Colon (tissue), 2 donors: ENCODE measurements at regions not wholly inside any gene's neighbourhood (a gene's known extent, or its start where the extent isn't known, plus 50 kb on each side); places are given as distances from the start of the nearest gene placed in this dataset.

Source experiments
- FAIRE-seq: peaks from 2 replicates; lab custom pipeline; 2012; peaks lifted over from hg19 to GRCh38; lab: Jason Lieb, UNC
- donor health status: control.
- donor health status: control.

DNA sequence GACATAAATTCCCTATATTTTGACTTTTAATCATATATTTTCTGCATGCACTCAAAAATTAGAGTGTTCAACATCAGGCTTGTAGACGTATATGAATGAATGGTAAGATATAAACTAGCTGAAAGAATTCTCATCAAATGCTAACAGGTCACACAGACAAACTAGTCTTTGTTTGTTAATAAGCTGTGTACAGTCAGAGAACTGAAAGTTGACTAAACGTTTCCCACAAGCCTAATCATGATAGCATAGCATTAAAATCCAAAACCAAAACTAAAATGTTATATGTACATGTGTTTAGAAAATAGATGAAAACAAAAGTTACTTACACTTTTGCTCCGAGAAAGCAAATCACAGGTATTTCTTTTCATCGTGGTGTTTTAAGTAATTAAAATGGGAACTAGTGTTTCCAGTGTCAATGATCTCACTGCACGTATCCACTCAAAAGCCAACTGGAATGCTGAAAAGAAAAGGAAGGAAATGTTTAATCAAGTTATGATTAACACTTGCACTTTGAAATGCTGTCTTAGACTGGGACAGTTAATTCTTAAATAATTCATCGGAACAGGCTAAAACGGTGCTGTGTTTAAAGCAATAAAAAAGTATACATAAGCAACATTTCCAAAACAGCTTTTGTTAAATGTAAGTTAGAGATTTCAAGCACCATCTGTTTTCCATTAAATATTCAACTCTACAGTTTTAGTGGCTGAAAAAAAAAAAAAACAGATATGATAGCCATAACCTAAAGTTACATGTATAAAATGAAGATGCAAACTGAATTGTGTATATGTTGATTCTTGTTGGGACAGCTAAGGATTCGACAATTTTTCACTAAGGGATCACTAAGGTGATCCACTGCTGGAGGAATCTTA, 291.9 kb upstream of the PDE4D start:
- FAIRE-seq = no peak

DNA sequence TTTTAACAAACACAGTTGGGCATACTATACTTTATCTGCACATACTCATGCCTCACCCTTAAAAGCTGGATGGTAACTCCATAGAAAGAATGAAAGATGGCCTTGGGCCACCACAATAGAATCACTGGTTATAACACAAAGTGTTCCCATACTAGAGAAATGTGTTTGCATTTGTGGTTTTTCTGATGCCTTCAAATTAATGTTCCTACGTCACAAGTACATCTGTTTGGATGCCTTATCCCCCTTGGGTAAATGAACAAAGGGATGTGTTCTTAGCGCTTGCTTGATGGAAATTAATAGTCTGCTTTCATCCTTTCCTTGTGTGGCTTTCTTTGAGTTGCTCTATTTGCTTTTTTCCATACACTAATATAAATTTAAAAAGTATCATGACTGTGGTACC, 291.1 kb upstream of the PDE4D start:
- no peak for FAIRE-seq

DNA sequence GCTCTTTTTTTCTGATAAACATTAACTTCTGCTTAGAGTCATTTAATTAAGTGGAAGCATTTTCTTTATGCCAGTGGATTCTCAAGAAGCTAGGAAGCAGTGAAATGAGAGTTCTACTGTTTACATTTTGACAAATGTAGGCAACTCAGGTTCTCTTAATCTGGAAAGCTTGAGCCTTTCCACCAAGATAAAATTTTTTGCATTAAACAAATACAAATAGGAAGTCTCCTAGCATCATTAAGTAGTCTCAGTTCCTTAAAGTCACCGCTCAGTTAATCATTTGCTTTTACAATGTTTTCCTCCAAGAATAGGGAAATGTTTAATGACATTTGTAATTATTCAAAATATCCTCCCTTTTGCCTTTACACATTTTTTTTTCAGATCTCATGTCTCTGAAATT, 290.4 kb upstream of the PDE4D start:
- no peak for FAIRE-seq

DNA sequence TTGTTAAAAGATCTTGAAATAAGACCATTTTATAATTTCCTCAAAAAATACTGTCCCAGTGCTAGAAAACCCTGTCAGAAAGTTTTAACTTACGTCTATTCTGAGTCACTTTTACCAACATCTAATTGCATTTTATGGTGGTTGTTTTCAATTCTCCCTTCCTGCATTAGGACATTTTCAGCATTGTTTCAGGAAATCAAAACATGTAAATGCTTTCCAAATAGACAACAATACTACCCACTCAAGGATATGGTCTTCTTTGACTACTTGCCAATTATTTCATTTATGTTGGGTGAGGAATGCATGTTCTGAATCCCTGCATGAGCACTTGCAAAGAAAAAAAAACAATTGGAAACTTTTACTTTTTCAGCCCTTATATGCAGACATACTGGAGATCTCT, 284.6 kb upstream of the PDE4D start:
- no peak for FAIRE-seq

DNA sequence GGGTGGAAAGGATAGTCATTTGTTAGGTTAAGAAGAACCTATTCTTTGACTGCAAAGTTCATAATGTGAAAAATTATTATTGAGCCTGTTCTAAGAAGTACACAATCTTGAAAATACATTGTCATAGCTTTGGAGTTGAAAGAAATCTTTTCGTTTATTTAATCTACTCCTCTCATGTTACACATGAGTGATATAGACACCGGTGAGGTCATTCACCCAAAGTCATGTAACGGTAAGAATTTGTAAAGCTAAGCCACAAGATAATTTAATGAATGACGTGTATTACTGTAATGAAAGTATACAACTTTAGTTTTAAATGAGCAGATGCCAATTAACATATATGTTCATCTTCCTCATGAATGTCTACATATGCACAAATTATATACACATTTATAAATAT, 284.1 kb upstream of the PDE4D start:
- no peak for FAIRE-seq

DNA sequence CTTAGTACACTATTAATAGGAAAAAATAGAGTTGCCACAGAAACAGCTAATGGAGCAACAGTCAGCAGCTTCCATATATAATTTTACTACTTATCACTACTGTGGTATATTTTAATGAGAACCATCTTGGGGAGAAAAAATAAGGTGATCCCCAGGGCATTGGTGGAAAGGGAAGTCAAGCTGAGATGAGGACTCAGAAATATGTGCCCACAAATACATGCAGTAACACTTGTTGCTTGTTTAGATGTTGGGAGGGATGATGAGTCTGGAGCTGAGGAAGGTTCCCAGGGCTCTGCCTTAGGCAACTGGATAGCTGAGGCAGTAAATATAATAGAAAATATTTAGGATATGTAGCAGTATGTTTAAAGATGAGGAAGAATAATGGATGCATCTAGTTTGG, 280.1 kb upstream of the PDE4D start:
- FAIRE-seq = no peak

DNA sequence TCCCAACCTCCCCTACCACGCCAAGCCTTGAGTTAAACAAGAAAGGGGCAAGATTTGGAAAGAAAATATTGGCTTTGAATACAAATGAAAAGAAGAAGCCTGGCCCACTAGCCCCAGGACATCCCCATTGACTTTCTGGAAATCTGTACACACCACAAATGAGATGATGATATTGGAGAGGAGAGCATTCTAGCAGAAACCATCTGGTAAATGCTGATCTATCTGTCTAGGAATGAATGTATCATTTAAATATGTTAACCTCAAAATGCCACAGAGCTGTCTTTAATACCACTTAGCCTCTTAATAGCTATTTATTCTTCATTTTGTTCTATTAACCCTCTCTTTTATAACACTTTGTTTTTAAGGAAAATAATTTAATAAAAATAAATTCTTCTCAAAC, 270.2 kb upstream of the PDE4D start:
- no peak for FAIRE-seq

DNA sequence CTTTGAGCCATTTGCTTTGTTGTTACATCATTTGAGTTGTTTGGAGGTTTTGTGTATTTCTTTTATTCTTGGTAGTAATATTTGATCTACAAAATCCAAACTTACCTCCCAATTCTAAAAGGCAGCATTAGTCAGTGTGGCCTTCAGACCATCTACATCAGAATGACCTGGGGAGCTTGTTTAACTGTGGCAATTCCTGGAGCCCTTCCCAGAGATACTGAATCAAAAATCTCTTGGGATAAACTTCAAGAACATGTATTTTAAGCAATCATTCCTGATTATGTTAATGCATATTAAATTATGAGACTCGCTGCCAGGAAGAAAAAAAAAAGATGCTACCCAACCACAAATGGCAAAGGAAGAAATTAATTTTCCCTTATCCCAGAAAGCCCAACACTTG, 268.9 kb upstream of the PDE4D start:
- no peak for FAIRE-seq

DNA sequence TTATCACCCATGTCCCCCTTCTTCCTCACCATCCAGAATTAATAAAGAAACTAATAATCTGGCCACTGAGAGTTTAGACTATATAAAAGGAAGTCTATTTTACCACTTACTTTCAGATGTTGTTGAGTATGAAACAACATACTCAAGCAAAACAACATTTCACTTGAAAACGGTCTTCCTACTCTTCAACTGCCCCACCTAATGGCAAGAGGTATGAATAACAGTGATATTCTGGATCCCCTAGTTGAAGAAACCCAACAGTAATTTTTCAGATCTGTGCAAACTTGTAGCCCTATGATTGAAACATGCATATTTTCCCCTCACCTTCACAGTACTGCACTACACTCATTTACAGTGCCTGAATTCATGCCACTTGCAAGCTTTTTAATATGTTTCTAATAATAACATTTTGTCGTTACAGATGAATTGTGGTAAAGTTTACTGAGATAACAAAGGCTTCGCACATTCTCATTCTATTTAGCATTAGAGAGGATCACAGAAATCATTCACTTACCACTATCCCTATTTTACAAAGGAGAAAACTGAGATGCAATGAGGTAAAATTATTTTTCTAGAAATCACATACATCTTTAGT, 267.9 kb upstream of the PDE4D start:
- no peak for FAIRE-seq

DNA sequence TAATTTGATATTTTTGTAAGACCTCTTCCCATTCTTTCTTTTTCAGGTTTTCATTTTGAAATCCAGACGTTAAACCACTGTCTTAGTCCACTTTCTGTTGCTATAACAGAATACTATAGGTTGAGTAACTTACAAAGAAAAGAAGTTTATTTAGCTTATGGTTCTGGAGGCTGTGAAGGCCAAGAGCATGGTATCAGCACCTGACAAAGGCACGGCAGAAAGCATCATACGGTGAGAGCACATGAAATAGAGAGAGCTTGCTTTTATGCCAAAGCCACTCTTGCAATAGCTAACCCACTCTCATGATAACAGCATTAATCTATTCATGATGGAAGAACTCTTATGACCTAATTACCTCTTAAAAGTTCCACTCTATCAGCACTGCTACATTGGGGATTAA, 255.6 kb upstream of the PDE4D start:
- FAIRE-seq = no peak

DNA sequence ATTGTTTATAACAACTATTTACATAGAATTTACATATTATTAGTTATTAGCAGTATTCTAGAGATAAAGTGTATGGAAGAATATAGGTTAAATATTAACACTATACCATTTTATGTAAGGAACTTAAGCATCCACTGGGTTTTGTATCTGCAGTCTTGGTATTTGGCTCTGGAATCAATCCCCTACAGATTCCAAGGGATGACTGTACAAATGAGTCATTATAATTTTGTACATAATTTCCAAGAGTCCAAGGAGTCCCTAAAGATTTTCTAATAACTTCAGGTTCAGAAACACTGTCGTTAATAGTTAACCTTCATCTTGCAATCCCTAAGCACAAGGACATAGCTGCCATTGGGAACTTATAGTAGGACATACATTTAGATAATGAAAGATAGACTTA, 254.8 kb upstream of the PDE4D start:
- FAIRE-seq = no peak

DNA sequence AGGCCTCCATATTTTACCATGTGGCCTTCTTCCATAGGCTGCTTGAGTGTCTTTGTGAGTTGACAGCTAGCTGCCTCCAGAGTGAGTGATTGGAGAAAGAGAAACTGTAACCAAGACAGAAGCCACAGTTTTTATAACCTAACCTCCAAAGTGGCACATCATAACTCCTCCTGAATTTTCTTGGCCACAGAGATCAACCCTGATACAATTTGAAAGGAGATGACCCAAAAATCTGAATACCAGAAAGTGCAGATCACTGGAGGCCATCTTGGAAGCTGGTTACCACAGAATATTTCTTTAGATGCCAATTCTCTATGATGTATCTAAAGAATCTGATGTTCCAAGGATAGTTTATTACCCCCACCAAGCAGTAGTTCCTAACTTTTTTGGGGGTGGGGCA, 254.3 kb upstream of the PDE4D start:
- FAIRE-seq = no peak

DNA sequence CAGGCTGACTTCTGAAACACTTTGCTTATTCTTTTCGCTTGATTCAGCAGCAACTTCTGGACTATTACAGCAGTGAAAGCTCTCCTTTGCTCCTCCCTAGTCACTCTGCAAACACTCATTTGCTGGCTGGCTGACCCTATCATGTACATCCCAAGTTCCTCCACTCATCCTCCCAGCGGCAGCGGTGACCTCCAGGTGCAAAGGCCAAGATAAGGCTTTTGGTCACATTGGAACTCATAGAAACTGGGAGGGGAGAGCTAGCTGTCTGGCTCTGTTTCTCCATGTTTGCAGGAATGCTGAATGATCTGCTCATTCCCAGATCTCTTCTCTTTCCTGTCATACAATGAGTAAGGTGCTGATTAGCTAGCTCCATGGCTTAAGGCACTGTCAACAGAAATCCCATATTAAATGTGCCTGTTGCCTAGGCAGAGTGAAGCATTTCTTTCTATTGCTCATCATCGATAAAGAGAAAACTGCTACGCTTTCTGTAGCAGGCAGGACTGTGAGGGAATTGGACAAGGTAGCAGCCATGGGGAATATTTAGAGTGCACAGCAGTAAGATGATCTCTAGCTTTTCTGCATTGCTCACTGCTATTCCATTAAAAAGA, 250.5 kb upstream of the PDE4D start:
- FAIRE-seq = no peak

DNA sequence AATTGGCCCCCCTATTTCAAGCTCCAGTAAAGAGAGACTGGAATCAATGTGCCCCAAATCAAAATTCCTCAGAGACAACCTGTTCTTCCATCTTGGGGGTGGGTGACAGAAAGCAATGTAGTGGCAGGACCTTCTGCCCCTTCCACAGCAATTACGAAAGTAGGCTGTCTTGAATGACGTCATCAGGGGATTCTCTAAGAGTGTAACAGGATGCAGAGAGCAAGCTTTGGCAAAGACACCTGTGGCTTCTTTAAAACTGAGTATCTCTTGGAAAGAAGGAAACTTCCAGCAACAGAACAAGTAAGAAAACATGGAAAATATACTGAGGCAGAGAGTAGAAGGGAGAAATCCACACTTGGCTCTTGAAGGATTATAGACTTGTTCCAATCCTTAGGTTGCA, 247.6 kb upstream of the PDE4D start:
- FAIRE-seq = no peak

DNA sequence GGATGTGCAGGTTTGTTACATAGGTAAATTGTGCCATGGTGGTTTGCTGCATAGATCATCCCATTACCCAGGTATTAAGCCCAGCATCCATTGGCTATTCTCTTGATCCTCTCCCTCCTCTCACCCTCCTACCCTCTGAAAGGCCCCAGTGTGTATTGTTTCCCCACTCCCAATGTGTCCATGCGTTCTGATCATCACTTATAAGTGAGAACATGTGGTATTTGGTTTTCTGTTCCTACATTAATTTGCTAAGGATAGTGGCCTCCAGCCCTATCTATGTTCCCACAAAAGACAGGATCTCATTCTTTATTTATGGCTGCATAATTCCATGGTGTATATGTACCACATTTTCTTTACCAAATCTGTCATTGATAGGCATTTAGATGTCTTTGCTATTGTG, 243.3 kb upstream of the PDE4D start:
- FAIRE-seq = no peak

DNA sequence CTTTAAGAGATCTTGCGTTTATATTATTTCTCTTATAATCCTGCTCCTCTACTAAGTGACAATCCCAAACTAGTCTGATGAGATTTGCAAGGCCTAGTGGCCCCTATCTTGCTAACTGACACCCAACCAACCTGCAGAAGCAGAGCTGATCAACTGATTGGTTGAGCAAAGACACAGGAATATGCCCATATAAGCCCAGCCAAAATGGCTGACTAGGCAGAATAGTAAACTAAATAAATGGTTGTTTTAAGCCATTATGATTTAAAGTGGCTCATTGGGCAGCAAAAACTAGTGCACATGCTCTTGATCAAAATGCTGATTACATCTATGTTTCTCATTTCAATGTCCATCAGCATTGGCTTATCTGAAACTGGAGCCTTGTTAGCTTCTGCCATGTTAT, 238.0 kb upstream of the PDE4D start:
- no peak for FAIRE-seq

DNA sequence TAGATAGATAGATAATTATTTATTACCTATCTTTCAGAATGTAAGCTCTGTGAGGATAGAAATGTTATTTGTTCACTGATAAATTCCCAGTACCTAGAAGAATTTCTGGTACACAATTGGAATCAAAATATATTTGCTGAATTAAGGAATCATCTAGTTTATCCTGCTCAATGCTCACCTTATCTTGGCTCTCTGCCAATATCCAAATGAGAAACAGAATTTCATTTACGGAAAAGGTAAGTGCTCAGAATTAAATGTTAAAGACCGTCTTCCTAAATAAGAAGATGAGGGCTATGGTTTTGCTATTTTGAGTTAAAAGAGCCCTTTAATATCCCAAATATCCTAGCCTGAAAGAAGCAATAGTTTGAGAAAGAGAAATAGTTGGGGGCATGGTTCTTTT, 232.1 kb upstream of the PDE4D start:
- FAIRE-seq = no peak

DNA sequence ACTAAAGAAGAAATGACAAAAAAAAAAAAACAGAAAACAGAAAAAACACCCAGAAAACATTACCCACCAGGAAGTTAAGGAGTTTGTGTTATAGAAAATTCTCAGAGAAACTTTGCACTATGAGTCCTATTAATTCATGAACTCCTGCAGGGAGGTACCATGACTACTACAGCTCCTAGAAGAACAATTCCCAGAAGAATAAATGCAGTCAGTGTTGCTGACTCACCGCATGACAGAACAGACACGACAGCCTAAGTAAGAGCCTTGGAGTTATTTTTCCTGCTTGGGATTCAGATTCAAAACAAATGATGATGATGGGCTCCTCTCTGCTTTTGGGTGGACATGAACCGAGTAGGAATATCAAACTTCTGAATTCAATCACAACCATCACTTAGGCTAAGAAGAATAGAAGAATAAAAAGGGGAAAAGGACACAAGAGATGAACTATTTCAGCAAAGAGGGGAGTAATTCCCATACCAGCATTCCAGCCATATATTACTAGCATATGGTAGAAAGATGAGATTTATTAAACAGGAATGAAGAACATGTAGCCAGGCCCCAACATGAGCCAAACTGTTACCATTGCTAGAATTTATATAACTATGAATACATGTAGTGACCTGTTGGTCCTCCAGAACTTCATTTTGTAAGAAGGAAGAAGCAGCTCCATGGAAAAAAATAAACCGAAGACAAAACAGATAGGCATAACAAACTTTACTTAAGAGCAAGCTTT, 209.6 kb upstream of the PDE4D start:
- FAIRE-seq = no peak

DNA sequence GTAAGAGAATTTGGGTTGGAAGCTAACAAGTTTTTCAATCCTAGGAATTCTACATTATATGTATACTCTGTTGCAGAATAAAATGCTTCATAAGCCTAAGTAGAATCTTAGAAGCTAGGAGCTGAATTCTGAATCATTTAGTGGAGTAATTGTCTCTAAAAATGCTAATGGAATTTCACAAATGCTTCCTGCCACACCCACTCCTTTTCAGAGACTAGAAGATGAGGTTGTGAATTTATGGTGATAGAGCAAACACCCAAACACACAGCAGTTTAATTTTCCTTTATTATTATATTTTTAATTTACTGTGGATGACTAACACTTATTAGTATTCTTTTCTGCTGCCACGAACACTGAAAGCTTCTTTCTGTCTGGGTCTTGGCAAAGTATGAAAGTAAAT, 208.0 kb upstream of the PDE4D start:
- FAIRE-seq = no peak

DNA sequence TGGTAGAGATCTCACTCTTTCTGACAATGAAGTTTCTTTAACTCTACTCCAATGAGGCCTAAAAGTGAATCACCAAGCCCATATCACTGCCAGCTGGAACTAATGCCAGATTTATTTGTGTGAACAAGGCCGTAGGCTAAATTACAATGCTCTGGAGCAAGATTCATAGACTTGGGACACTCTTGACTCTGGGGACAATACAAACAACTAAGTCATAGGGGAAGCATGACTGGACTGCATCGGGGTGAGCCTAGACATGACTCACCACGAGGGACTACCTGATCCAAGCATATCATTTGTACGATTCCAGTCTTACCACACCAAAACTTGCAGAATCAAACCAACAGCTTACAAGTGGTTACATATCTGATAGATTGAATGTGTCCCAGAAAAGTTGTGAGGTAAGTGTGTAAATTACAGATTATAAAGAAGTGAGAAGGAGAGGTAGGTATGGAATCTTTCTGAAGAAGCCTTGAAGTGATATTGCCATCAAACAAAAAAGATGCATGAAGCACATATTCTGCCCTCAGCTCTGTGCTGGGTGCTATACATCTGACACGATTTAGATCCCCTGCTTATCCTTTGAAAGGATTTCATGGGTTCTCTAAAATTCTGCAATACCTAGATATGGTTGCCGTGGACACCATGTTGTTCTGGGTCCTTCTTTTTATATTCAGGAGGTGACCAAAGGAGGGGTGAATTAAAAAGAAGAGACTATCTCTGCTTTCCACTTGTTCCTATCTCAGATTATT, 199.3 kb upstream of the PDE4D start:
- no peak for FAIRE-seq

DNA sequence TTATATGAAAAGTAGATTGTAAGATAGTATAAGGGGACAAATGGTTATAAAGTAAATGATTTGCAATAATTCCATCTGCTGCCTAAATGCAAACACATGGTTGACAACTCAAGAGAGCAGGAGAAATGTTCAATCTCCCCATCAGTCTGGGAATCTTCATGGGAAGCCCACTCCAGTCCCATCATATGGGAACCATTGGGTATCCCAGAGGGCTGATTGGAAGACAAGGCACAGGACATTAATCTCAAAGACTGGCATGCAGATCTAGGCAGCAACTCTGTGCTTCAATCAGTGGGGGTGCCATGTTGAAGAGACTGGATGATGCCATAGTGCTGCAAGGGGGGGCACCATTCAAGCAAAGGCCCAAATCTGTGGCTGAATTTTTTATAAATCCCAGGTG, 193.1 kb upstream of the PDE4D start:
- no peak for FAIRE-seq

DNA sequence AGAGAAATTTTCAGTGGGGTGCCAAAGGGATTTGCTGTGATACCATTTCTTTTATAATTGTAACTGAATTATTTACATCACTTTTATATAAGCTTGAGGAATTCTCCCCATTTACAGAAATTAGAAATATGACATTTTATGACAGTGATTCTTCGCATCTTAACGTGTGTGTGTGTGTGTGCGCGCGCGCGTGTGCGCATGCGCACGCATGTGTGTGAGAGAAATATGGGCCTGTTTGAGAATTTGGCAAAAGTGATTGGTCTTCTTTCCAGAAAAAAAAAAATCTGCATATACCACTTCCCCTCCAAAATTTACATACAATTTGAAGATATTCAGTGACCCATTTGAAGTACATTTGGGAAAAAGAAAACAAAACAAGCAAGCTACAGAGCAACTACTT, 190.7 kb upstream of the PDE4D start:
- no peak for FAIRE-seq
